ENCODE measurements at regions not wholly inside any gene's neighbourhood (a gene's known extent, or its start where the extent isn't known, plus 50 kb on each side); places are given as distances from the start of the nearest gene placed in this dataset.

- H3K36me3 Mint-ChIP-seq = peaks cover 8% of the 10 kb centered on the region
- no peak for DNase-seq (ENCODE audit: low spot score in 2 of 2, unreplicated experiment in 2 of 2)
- H3K4me1 Mint-ChIP-seq = no peaks in the 10 kb centered on the region
- no peak overlapping the region for H3K4me3 Mint-ChIP-seq
- H3K9me3 Mint-ChIP-seq = peaks cover 32% of the 10 kb centered on the region
- H3K27ac Mint-ChIP-seq = no peak overlapping the region
- H3K27me3 Mint-ChIP-seq (ENCODE audit: low read depth) = no peaks in the 10 kb centered on the region
- no peak for TF ChIP-seq CTCF (IDR thresholded peaks at IDR 0.05; ENCODE audit: unreplicated experiment)
Observed at GRCh38 chr5:126263591-126264184, 159.5 kb upstream of the GRAMD2B start.

- no peak for DNase-seq (ENCODE audit: low spot score in 2 of 2, unreplicated experiment in 2 of 2)
- H3K4me1 Mint-ChIP-seq = no peaks in the 10 kb centered on the region
- no peaks in the 10 kb centered on the region for H3K27me3 Mint-ChIP-seq (ENCODE audit: low read depth)
- peaks cover 2% of the 10 kb centered on the region for H3K36me3 Mint-ChIP-seq
- no peak overlapping the region for H3K27ac Mint-ChIP-seq
- peaks cover 15% of the 10 kb centered on the region for H3K9me3 Mint-ChIP-seq
- no peak for TF ChIP-seq CTCF (IDR thresholded peaks at IDR 0.05; ENCODE audit: unreplicated experiment)
- H3K4me3 Mint-ChIP-seq = no peak overlapping the region
Observed at GRCh38 chr5:126265917-126266316, 157.3 kb upstream of the GRAMD2B start.

DNA sequence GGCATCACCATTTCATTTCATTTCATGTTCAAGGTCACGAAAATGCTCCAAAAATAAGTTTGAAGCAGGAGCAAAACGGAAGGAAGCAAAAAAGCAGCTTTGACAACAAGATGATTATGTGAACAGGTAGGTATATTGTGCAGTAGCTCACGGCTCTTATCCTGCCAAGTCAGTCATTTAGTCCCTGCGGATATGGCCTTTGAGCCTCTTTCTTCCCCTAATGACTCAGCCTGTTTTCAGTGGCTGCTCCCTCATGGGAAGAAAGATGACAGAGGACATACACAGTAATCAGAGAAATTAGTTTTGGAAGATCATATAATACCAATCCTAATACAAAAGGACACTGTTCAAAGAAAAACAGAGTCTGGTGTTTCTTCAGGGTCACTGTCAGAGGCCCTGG, 155.8 kb upstream of the GRAMD2B start:
- H3K36me3 Mint-ChIP-seq = no peaks in the 10 kb centered on the region
- H3K4me1 Mint-ChIP-seq = no peaks in the 10 kb centered on the region
- no peak overlapping the region for H3K4me3 Mint-ChIP-seq
- no peak overlapping the region for H3K27ac Mint-ChIP-seq
- TF ChIP-seq CTCF (IDR thresholded peaks at IDR 0.05; ENCODE audit: unreplicated experiment) = no peak
- H3K9me3 Mint-ChIP-seq = no peaks in the 10 kb centered on the region
- no peaks in the 10 kb centered on the region for H3K27me3 Mint-ChIP-seq (ENCODE audit: low read depth)
- DNase-seq (ENCODE audit: low spot score in 2 of 2, unreplicated experiment in 2 of 2) = no peak

- Mint-ChIP-seq H3K4me3 (no peak overlapping the region), H3K4me1 (peaks cover 1% of the 10 kb centered on the region), H3K27ac (no peak overlapping the region), H3K9me3 (no peaks in the 10 kb centered on the region), H3K27me3 (ENCODE audit: low read depth) (no peaks in the 10 kb centered on the region), H3K36me3 (no peaks in the 10 kb centered on the region)
- no peak for DNase-seq (ENCODE audit: low spot score in 2 of 2, unreplicated experiment in 2 of 2)
- no peak for TF ChIP-seq CTCF (IDR thresholded peaks at IDR 0.05; ENCODE audit: unreplicated experiment)
Observed at GRCh38 chr5:126268697-126269315, 154.4 kb upstream of the GRAMD2B start.

- H3K9me3 Mint-ChIP-seq = no peaks in the 10 kb centered on the region
- H3K4me1 Mint-ChIP-seq = peaks cover 8% of the 10 kb centered on the region
- no peak overlapping the region for H3K27ac Mint-ChIP-seq
- TF ChIP-seq CTCF (IDR thresholded peaks at IDR 0.05; ENCODE audit: unreplicated experiment) = no peak
- no peaks in the 10 kb centered on the region for H3K27me3 Mint-ChIP-seq (ENCODE audit: low read depth)
- no peak overlapping the region for H3K4me3 Mint-ChIP-seq
- no peaks in the 10 kb centered on the region for H3K36me3 Mint-ChIP-seq
- DNase-seq (ENCODE audit: low spot score in 2 of 2, unreplicated experiment in 2 of 2) = no peak
Observed at GRCh38 chr5:126269511-126269910, 153.7 kb upstream of the GRAMD2B start.
